HepG2 (cell line): ENCODE measurements at regions not wholly inside any gene's neighbourhood (a gene's known extent, or its start where the extent isn't known, plus 50 kb on each side); places are given as distances from the start of the nearest gene placed in this dataset.

Source experiments
- ATAC-seq: fragments of 200-7000 bp; cut with Tn5 transposase; 3 replicates; pipeline ENCODE4 v1.9.1; 2020; ENCODE audit warnings: mild to moderate bottlenecking, moderate library complexity
- BruUV-seq: library from RNA; stranded (reverse); fragments of 400-500 nt; replicated peaks from 2 replicates; lab custom pipeline; 2021; lab: Mats Ljungman, UMichigan
- CTCF ChIA-PET: fragments of 300-600 bp; formaldehyde crosslinking; extraction: SDS; loops from one replicate; lab custom pipeline; 2021; ENCODE audit warnings: low total read pairs, inconsistent platforms, low intra/inter-chr PET ratio; lab: Yijun Ruan, JAX
- POLR2A ChIA-PET: fragments of 350-600 bp; sonication (Branson Sonifier 250); formaldehyde crosslinking; loops from one replicate; lab custom pipeline; 2020; ENCODE audit warnings: antibody characterized with exemption, inconsistent platforms; lab: Yijun Ruan, JAX
- DNase-seq: peaks from one replicate; pipeline ENCODE4 v3.0.0-alpha.2; 2015; ENCODE audit warnings: low spot score
- FAIRE-seq: peaks from 3 replicates; lab custom pipeline; 2011; peaks lifted over from hg19 to GRCh38; lab: Jason Lieb, UNC
- H2AFZ ChIP-seq: one replicate; pipeline ENCODE4 v1.6.1; 2011; ENCODE audit warnings: low read length, inconsistent platforms
- H3K27ac ChIP-seq: fragments of 300-600 bp; 3 replicates; pipeline ENCODE4 v1.8.0; 2011; ENCODE audit warnings: mixed run types, mild to moderate bottlenecking, mixed read lengths, low read length, inconsistent platforms; ENCODE audit not compliant: insufficient read depth; ENCODE audit errors: extremely low read length
- H3K27me3 ChIP-seq, 2 experiments: fragments of 200-600 bp in 1 of 2; 2 replicates in 1 of 2; 3 replicates in 1 of 2; pipeline versions ENCODE4 v1.6.0 to v1.8.0; 2011; ENCODE audit warnings: low read length in 2 of 2, mild to moderate bottlenecking in 2 of 2, moderate library complexity in 2 of 2, inconsistent platforms in 1 of 2; ENCODE audit not compliant: insufficient read depth in 2 of 2, control insufficient read depth in 1 of 2
- H3K36me3 ChIP-seq, 2 experiments: fragments of 200-600 bp in 1 of 2; replicated peaks in 1 of 2; 2 replicates in 1 of 2; 3 replicates in 1 of 2; pipeline versions ENCODE4 v1.5.1 to v1.8.0; 2011; ENCODE audit warnings: low read length in 2 of 2, inconsistent platforms in 1 of 2; ENCODE audit not compliant: insufficient read depth in 2 of 2, control insufficient read depth in 1 of 2
- H3K4me1 ChIP-seq: 2 replicates; pipeline ENCODE4 v1.5.1; 2012; ENCODE audit warnings: low read length, inconsistent platforms; ENCODE audit not compliant: insufficient read depth
- H3K4me2 ChIP-seq: 2 replicates; pipeline ENCODE4 v1.6.0; 2011; ENCODE audit warnings: low read depth, low read length, inconsistent platforms
- H3K4me3 ChIP-seq, 3 experiments: fragments of 200-600 bp in 1 of 3; sonication (generic), shearing (Covaris generic) in 1 of 3; replicated peaks in 1 of 3; 2 replicates each; pipeline ENCODE4 v1.5.1; 2011 to 2016; ENCODE audit warnings: low read length in 3 of 3, inconsistent platforms in 2 of 3, low read depth in 2 of 3, mild to moderate bottlenecking in 2 of 3, control low read depth in 1 of 3, mixed read lengths in 1 of 3; ENCODE audit not compliant: insufficient read depth in 1 of 3
- H3K79me2 ChIP-seq: one replicate; pipeline ENCODE4 v1.6.1; 2011; ENCODE audit warnings: low read length, inconsistent platforms; ENCODE audit not compliant: insufficient read depth
- H3K9ac ChIP-seq: 2 replicates; pipeline ENCODE4 v1.6.0; 2011; ENCODE audit warnings: mild to moderate bottlenecking, low read depth, low read length, inconsistent platforms; ENCODE audit not compliant: insufficient read depth
- H3K9me3 ChIP-seq: 2 replicates; pipeline ENCODE4 v1.5.1; 2012; ENCODE audit warnings: mild to moderate bottlenecking, low read length
- H4K20me1 ChIP-seq: 2 replicates; pipeline ENCODE4 v1.6.0; 2011; ENCODE audit warnings: inconsistent platforms, mild to moderate bottlenecking, low read length, moderate library complexity; ENCODE audit not compliant: insufficient read depth
- ELF1 ChIP-seq: sonication (generic); formaldehyde crosslinking; IDR thresholded peaks from 2 replicates; pipeline ENCODE4 v1.4.0; 2020; ENCODE audit warnings: missing genetic modification reagents
- KLF12 ChIP-seq: sonication (generic); formaldehyde crosslinking; IDR thresholded peaks from 2 replicates; pipeline ENCODE4 v1.4.0; 2020; ENCODE audit warnings: missing genetic modification reagents, borderline replicate concordance
- MATR3 ChIP-seq: sonication (generic); formaldehyde crosslinking; IDR thresholded peaks from 2 replicates; pipeline ENCODE4 v1.4.0; 2020; ENCODE audit warnings: missing genetic modification reagents
- MTA1 ChIP-seq: sonication (generic); formaldehyde crosslinking; IDR thresholded peaks from 2 replicates; pipeline ENCODE4 v1.4.0; 2020; ENCODE audit warnings: missing genetic modification reagents, mild to moderate bottlenecking, borderline replicate concordance
- NFKBIZ ChIP-seq: IDR thresholded peaks from 2 replicates; pipeline ENCODE4 v1.6.1; 2018; ENCODE audit warnings: missing genetic modification reagents, missing compliant biosample characterization
- NR1H2 ChIP-seq: sonication (generic); formaldehyde crosslinking; IDR thresholded peaks from 2 replicates; pipeline ENCODE4 v1.8.1; 2022; ENCODE audit warnings: low read depth, missing genetic modification reagents, borderline replicate concordance
- PHF8 ChIP-seq: sonication (generic); formaldehyde crosslinking; IDR thresholded peaks from 2 replicates; pipeline ENCODE4 v1.5.0; 2020; ENCODE audit warnings: missing genetic modification reagents
- PRMT3 ChIP-seq: sonication (generic); formaldehyde crosslinking; IDR thresholded peaks from 2 replicates; pipeline ENCODE4 v1.8.1; 2022; ENCODE audit warnings: low read depth, mild to moderate bottlenecking, moderate library complexity, missing genetic modification reagents, borderline replicate concordance
- ZBTB21 ChIP-seq: sonication (generic); formaldehyde crosslinking; IDR thresholded peaks from 2 replicates; pipeline ENCODE4 v1.4.0; 2020; ENCODE audit warnings: missing genetic modification reagents
- ZNF552 ChIP-seq: sonication (generic); formaldehyde crosslinking; IDR thresholded peaks from 2 replicates; pipeline ENCODE4 v1.9.0; 2022; ENCODE audit warnings: missing genetic modification reagents, mild to moderate bottlenecking, borderline replicate concordance
- ZNF564 ChIP-seq: sonication (generic); formaldehyde crosslinking; IDR thresholded peaks from 2 replicates; pipeline ENCODE4 v1.8.1; 2023; ENCODE audit warnings: mild to moderate bottlenecking, missing genetic modification reagents
- ZSCAN31 ChIP-seq: sonication (generic); formaldehyde crosslinking; IDR thresholded peaks from 2 replicates; pipeline ENCODE4 v1.5.0; 2020; ENCODE audit warnings: low read depth, mild to moderate bottlenecking, missing genetic modification reagents
- WGBS: methylation state at CpG from one replicate; pipeline ENCODE4 v1.1.6; 2017; ENCODE audit warnings: low lambda C conversion rate; 5-methylcytosine and 5-hydroxymethylcytosine counted together
- in situ Hi-C: cut with HindIII; loops from 2 replicates; pipeline ENCODE4 v1.10.0; 2017; ENCODE audit warnings: low pct_unique_long_range_greater_than_20kb; ENCODE audit not compliant: extremely low pct_ligation_motif_present
- intact Hi-C: fragments of 100-400 bp; cut with micrococcal nuclease; formaldehyde crosslinking; loops from one replicate; pipeline ENCODE4 v1.10.0; 2022; ENCODE audit not compliant: unreplicated experiment
- TF ChIP-seq, protein P1 (sequence below): sonication (generic); formaldehyde crosslinking; IDR thresholded peaks from 2 replicates; pipeline ENCODE4 v1.4.0; 2020; ENCODE audit warnings: missing genetic modification reagents
- TF ChIP-seq, protein P2 (sequence below): sonication (generic); formaldehyde crosslinking; IDR thresholded peaks from 2 replicates; pipeline ENCODE4 v1.5.0; 2020; ENCODE audit warnings: mild to moderate bottlenecking, missing genetic modification reagents, moderate library complexity

DNA sequence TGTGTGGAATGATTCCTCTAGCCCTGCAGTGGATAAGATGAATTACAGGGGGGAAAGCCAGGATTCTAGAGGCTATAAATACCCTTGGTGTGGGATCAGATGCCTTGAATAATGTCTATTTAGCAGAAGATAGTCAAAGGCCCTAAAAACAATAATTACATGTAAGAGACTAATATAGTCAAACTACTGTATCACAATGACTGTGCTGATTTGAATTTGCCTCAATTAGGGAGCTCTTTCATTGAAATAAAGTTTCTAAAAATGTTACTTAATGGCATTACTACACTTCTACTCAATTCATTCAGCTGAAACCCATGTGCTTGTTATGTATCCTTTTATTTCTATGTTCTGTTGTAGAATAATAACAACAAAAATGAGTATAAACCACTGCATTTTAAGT lies 915.6 kb downstream of the TUSC7 start (continued):
- TF ChIP-seq ZNF552 (CRISPR knock-in tag) (no peak), PHF8 (CRISPR knock-in tag) (no peak), NR1H2 (CRISPR knock-in tag) (no peak)

DNA sequence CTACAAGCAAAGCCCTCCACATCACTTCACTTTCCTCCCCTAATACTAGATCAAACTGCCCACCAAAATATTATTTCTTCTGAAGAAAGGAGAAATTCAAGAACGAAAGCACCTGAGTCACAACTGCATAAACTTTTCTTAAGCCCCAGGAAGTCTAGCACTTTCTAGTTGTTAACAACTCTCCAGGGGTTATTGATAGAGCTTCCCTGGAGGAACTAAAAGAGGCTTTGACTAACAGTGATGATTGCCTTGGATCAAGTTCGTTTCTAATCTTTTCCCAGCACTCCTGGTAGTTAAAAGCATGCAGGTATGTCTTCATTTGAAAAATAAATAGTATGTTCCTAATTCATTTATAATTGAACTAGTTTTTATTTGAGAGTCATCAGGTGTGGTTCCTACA lies 917.0 kb downstream of the TUSC7 start:
- in situ Hi-C loops: no loop called here
- Histone ChIP-seq H3K36me3 (no peaks in the 10 kb centered on the region), H3K9me3 (no peaks in the 10 kb centered on the region), H3K4me2 (no peak overlapping the region), H3K27me3 (no peaks in the 10 kb centered on the region; a peak in 1 of 5 replicates), H3K79me2 (no peaks in the 10 kb centered on the region), H3K4me1 (no peaks in the 10 kb centered on the region)
- BruUV-seq: no TSS peak
- DNase-seq: no peak
- FAIRE-seq: no peak
- POLR2A ChIA-PET: no interaction called here
- no peak for TF ChIP-seq ZBTB21 (CRISPR knock-in tag)
- TF ChIP-seq, all 625 proteins: peak for 0
- no peak overlapping the region for H3K9ac ChIP-seq
- no peak overlapping the region for H3K27ac ChIP-seq
- CTCF ChIA-PET: no interaction called here
- H3K4me3 ChIP-seq: no peak overlapping the region
- no peak overlapping the region for H2AFZ ChIP-seq
- H4K20me1 ChIP-seq: no peaks in the 10 kb centered on the region
- intact Hi-C loops: no loop called here
- WGBS: 2% methylated on average over 2 of the region's 2 CpGs
- ATAC-seq: no peak

DNA sequence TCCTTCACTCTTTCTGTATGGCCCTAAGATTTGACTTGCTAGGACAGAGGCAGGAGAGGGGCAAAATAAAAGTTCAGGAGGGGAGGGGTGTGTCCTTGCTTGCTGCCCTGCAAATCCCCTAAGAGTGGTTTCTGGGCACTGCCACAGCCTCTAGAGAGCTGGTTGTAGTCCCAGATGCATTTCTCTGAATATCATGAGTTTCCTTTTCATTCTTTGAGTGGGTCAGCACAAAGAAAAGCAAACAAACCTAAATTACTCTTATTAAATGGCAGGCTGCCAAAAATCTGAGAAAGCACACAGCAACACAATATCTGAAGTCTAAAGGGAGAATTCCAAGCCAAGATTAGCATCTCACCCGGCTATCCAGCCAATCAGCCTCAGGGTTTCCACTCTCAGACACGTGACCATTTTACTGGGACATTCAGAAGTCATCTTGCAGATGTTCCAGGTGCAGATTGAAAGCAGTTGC lies 919.3 kb downstream of the TUSC7 start:
- no peak for FAIRE-seq
- ChIA-PET POLR2A (no interaction called here), CTCF (no interaction called here)
- Histone ChIP-seq H3K79me2 (no peaks in the 10 kb centered on the region), H3K27me3 (no peaks in the 10 kb centered on the region; a peak in 1 of 5 replicates), H3K9ac (no peak overlapping the region), H3K9me3 (no peaks in the 10 kb centered on the region), H3K4me2 (no peak overlapping the region), H4K20me1 (no peaks in the 10 kb centered on the region), H3K27ac (no peak overlapping the region), H2AFZ (no peak overlapping the region), H3K4me3 (no peak overlapping the region), H3K4me1 (no peaks in the 10 kb centered on the region), H3K36me3 (no peaks in the 10 kb centered on the region)
- no TSS peak for BruUV-seq
- ATAC-seq: no peak
- 0% methylated on average over 2 of the region's 2 CpGs for WGBS
- intact Hi-C loops: no loop called here
- DNase-seq: no peak
- in situ Hi-C loops: no loop called here
- TF ChIP-seq ZSCAN31 (CRISPR knock-in tag): no peak
- no peak for TF ChIP-seq ELF1
- TF ChIP-seq, protein P1, sequence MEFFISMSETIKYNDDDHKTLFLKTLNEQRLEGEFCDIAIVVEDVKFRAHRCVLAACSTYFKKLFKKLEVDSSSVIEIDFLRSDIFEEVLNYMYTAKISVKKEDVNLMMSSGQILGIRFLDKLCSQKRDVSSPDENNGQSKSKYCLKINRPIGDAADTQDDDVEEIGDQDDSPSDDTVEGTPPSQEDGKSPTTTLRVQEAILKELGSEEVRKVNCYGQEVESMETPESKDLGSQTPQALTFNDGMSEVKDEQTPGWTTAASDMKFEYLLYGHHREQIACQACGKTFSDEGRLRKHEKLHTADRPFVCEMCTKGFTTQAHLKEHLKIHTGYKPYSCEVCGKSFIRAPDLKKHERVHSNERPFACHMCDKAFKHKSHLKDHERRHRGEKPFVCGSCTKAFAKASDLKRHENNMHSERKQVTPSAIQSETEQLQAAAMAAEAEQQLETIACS (CRISPR knock-in tag): no peak
- TF ChIP-seq ZNF564: no peak
- no peak for TF ChIP-seq MTA1 (CRISPR knock-in tag)
- no peak for TF ChIP-seq KLF12
- TF ChIP-seq PRMT3 (CRISPR knock-in tag): no peak
- no peak for TF ChIP-seq MATR3 (CRISPR knock-in tag)
- TF ChIP-seq, protein P2, sequence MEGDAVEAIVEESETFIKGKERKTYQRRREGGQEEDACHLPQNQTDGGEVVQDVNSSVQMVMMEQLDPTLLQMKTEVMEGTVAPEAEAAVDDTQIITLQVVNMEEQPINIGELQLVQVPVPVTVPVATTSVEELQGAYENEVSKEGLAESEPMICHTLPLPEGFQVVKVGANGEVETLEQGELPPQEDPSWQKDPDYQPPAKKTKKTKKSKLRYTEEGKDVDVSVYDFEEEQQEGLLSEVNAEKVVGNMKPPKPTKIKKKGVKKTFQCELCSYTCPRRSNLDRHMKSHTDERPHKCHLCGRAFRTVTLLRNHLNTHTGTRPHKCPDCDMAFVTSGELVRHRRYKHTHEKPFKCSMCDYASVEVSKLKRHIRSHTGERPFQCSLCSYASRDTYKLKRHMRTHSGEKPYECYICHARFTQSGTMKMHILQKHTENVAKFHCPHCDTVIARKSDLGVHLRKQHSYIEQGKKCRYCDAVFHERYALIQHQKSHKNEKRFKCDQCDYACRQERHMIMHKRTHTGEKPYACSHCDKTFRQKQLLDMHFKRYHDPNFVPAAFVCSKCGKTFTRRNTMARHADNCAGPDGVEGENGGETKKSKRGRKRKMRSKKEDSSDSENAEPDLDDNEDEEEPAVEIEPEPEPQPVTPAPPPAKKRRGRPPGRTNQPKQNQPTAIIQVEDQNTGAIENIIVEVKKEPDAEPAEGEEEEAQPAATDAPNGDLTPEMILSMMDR (CRISPR knock-in tag): no peak
- TF ChIP-seq NFKBIZ (CRISPR knock-in tag): no peak
